Loucy (cell line): ENCODE measurements at regions not wholly inside any gene's neighbourhood (a gene's known extent, or its start where the extent isn't known, plus 50 kb on each side); places are given as distances from the start of the nearest gene placed in this dataset.
"Not testable (repeated sequence)": the region's sequence is repeated elsewhere in the genome, so short reads cannot be mapped to it uniquely, and the experiment has no call there.

Experiments
- H2AFZ ChIP-seq: fragments of 200-600 bp; sonication (generic); 2 replicates; pipeline ENCODE4 v1.6.0; 2016; ENCODE audit warnings: antibody characterized with exemption, mild to moderate bottlenecking, low read length, moderate library complexity
- H3F3A ChIP-seq: fragments of 200-600 bp; 2 replicates; pipeline ENCODE4 v1.6.0; 2016; ENCODE audit warnings: antibody characterized with exemption, low read depth, mild to moderate bottlenecking
- H3K27me3 ChIP-seq: fragments of 200-600 bp; sonication (generic); 2 replicates; pipeline ENCODE4 v1.6.1; 2014; ENCODE audit warnings: low read length, mild to moderate bottlenecking; ENCODE audit not compliant: insufficient read depth, poor library complexity, severe bottlenecking
- H3K36me3 ChIP-seq: fragments of 200-600 bp; sonication (generic); 2 replicates; pipeline ENCODE4 v1.6.1; 2016; ENCODE audit warnings: low read length; ENCODE audit not compliant: insufficient read depth
- H3K4me1 ChIP-seq: fragments of 200-600 bp; sonication (generic); 2 replicates; pipeline ENCODE4 v1.5.1; 2014; ENCODE audit warnings: low read length, mild to moderate bottlenecking; ENCODE audit not compliant: insufficient read depth, poor library complexity, severe bottlenecking
- H3K4me2 ChIP-seq: fragments of 200-600 bp; sonication (generic); 2 replicates; pipeline ENCODE4 v1.6.0; 2014; ENCODE audit warnings: antibody characterized with exemption, low read length, low read depth, mild to moderate bottlenecking; ENCODE audit not compliant: poor library complexity, severe bottlenecking
- H3K4me3 ChIP-seq: fragments of 200-600 bp; sonication (generic); 2 replicates; pipeline ENCODE4 v1.5.1; 2014; ENCODE audit warnings: low read length, mild to moderate bottlenecking, mixed read lengths; ENCODE audit not compliant: poor library complexity, severe bottlenecking
- H3K79me2 ChIP-seq: fragments of 200-600 bp; sonication (generic); 2 replicates; pipeline ENCODE4 v1.6.1; 2014; ENCODE audit warnings: low read length; ENCODE audit not compliant: insufficient read depth
- H3K9ac ChIP-seq: fragments of 200-600 bp; sonication (generic); 2 replicates; pipeline ENCODE4 v1.6.0; 2014; ENCODE audit warnings: mild to moderate bottlenecking, low read depth, low read length, moderate library complexity; ENCODE audit not compliant: poor library complexity, severe bottlenecking
- H3K9me2 ChIP-seq: fragments of 200-600 bp; sonication (generic); replicated peaks from 2 replicates; pipeline ENCODE4 v1.6.1; 2016; ENCODE audit warnings: low read depth, low read length, mixed read lengths
- H3K9me3 ChIP-seq: fragments of 200-600 bp; sonication (generic); 2 replicates; pipeline ENCODE4 v1.6.1; 2014; ENCODE audit warnings: mild to moderate bottlenecking, antibody characterized with exemption, low read length, low read depth; ENCODE audit not compliant: insufficient read depth
- H4K20me1 ChIP-seq: fragments of 200-600 bp; sonication (generic); 2 replicates; pipeline ENCODE4 v1.6.0; 2014; ENCODE audit warnings: antibody characterized with exemption, low read length, mild to moderate bottlenecking; ENCODE audit not compliant: insufficient read depth, poor library complexity, severe bottlenecking
- EZH2phosphoT487 ChIP-seq: fragments of 200-600 bp; IDR thresholded peaks from 2 replicates; pipeline ENCODE4 v1.6.1; 2018; ENCODE audit warnings: antibody characterized with exemption, mild to moderate bottlenecking, moderate library complexity, borderline replicate concordance
- TF ChIP-seq, protein P1 (sequence below): fragments of 200-600 bp; sonication (generic); conservative IDR thresholded peaks from 2 replicates; pipeline ENCODE4 v1.5.1; 2014; ENCODE audit warnings: mild to moderate bottlenecking, antibody characterized with exemption, low read length

DNA sequence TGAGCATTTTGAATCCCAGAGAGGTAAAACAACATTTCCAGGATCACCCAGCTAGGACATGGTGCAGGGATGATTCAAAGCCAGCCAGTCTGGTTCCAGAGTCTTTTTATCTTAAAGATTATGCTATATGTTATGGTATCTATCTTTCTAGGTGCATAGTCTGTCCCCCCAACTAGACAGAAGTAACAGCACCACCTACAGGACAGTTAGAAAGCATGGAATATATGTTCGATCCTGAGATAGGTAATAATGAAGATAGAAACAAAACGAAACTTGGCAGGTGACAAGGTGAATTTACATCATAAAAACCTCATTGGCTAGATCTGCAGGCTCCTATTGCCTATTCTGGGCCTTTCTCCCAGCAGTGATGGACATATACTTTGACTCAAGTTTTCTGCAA is 723.2 kb downstream of the SMARCA1 start:
- H3K36me3 ChIP-seq, result no peaks in the 10 kb centered on the region

DNA sequence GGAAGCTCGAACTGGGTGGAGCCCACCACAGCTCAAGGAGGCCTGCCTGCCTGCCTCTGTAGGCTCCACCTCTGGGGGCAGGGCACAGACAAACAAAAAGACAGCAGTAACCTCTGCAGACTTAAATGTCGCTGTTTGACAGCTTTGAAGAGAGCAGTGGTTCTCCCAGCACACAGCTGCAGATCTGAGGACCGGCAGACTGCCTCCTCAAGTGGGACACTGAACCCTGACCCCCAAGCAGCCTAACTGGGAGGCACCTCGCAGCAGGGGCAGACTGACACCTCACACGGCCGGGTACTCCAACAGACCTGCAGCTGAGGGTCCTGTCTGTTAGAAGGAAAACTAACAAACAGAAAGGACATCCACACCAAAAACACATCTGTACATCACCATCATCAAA is 730.9 kb upstream of the ACTRT1 start:
- not testable (repeated sequence) for H3K9me2 ChIP-seq, H3K4me1 ChIP-seq, H3K9ac ChIP-seq, H3K79me2 ChIP-seq, H3F3A ChIP-seq, H2AFZ ChIP-seq, H3K36me3 ChIP-seq, H3K4me2 ChIP-seq, H3K4me3 ChIP-seq, H4K20me1 ChIP-seq, H3K27me3 ChIP-seq, H3K9me3 ChIP-seq

More for the DNA sequence above, 723.2 kb downstream of the SMARCA1 start:
- no peak overlapping the region for H3K9ac ChIP-seq
- H4K20me1 ChIP-seq, result no peaks in the 10 kb centered on the region
- H3K79me2 ChIP-seq, result no peaks in the 10 kb centered on the region
- H3K27me3 ChIP-seq, result no peaks in the 10 kb centered on the region
- no peak overlapping the region for H3K4me2 ChIP-seq
- H3K4me1 ChIP-seq, result no peaks in the 10 kb centered on the region
- no peaks in the 10 kb centered on the region for H3K9me2 ChIP-seq
- no peaks in the 10 kb centered on the region for H3K9me3 ChIP-seq
- TF ChIP-seq, protein P1, sequence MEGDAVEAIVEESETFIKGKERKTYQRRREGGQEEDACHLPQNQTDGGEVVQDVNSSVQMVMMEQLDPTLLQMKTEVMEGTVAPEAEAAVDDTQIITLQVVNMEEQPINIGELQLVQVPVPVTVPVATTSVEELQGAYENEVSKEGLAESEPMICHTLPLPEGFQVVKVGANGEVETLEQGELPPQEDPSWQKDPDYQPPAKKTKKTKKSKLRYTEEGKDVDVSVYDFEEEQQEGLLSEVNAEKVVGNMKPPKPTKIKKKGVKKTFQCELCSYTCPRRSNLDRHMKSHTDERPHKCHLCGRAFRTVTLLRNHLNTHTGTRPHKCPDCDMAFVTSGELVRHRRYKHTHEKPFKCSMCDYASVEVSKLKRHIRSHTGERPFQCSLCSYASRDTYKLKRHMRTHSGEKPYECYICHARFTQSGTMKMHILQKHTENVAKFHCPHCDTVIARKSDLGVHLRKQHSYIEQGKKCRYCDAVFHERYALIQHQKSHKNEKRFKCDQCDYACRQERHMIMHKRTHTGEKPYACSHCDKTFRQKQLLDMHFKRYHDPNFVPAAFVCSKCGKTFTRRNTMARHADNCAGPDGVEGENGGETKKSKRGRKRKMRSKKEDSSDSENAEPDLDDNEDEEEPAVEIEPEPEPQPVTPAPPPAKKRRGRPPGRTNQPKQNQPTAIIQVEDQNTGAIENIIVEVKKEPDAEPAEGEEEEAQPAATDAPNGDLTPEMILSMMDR, result peak; percentile 60
- TF ChIP-seq EZH2phosphoT487, result no peak
- H2AFZ ChIP-seq, result no peak overlapping the region
- H3K4me3 ChIP-seq, result no peak overlapping the region
- H3F3A ChIP-seq, result no peaks in the 10 kb centered on the region

DNA sequence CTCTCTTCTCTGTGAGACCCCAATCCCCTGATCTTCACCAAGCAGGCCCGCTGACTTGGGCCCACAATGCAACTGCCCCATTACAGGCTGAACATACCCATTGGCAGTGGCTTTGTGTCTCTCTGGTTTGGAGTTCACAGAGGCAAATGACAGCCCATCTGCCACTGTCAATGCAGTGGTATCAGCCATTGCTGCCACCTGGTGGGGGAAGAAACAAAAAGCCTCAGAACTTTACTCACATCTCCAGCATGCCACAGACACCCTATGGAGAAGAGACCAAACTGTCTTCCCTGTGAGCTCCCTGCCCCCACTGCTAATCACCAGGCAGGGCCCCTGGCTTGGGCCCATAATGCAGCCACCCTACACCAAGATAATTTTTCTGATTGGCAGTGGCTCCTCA is 729.3 kb upstream of the ACTRT1 start:
- H3K4me1 ChIP-seq, result no peaks in the 10 kb centered on the region
- H3K79me2 ChIP-seq, result no peaks in the 10 kb centered on the region
- no peak overlapping the region for H3K4me3 ChIP-seq
- H4K20me1 ChIP-seq, result no peaks in the 10 kb centered on the region
- no peak for TF ChIP-seq EZH2phosphoT487
- TF ChIP-seq, protein P1, result peak; percentile 53
- no peaks in the 10 kb centered on the region for H3K27me3 ChIP-seq
- no peaks in the 10 kb centered on the region for H3F3A ChIP-seq
- no peak overlapping the region for H3K9ac ChIP-seq
- no peaks in the 10 kb centered on the region for H3K9me3 ChIP-seq
- H2AFZ ChIP-seq, result no peak overlapping the region
- H3K4me2 ChIP-seq, result no peak overlapping the region
- H3K36me3 ChIP-seq, result no peaks in the 10 kb centered on the region
- H3K9me2 ChIP-seq, result no peaks in the 10 kb centered on the region

DNA sequence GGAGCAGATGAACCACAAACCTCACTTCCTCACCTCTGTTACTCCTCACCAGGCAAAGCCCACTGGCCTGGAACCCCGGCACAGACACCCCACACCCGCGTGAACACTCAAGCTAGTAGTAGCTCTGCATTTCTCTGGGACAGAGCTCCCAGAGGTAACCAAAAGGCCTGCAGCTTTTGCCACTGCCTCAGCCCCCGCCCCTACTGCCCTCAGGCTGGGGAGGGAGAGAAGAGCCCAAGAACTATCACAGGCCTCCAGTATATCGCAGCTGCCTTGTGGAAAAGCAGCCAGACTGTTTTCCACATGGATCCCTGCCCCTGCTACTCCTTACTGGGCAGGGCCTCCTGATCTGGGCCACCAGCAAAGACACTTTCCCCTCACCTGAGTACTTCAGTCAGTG is 728.7 kb upstream of the ACTRT1 start:
- Histone ChIP-seq H4K20me1 (no peaks in the 10 kb centered on the region), H3K9me2 (no peaks in the 10 kb centered on the region), H3K9ac (no peak overlapping the region), H3K79me2 (no peaks in the 10 kb centered on the region), H3K4me2 (no peak overlapping the region), H2AFZ (0 out of 2 replicates have a peak overlapping the region, but pooled peaks have one; percentile 60), H3K4me1 (no peaks in the 10 kb centered on the region), H3F3A (no peaks in the 10 kb centered on the region), H3K27me3 (no peaks in the 10 kb centered on the region), H3K9me3 (no peaks in the 10 kb centered on the region), H3K36me3 (no peaks in the 10 kb centered on the region), H3K4me3 (no peak overlapping the region)
- no peak for TF ChIP-seq EZH2phosphoT487
- TF ChIP-seq, protein P1, result no peak
